OCI-LY3 (cell line): ENCODE measurements at regions not wholly inside any gene's neighbourhood (a gene's known extent, or its start where the extent isn't known, plus 50 kb on each side); places are given as distances from the start of the nearest gene placed in this dataset.

ENCODE experiments used
- CTCF ChIP-seq: fragments of 200-600, 300-600 bp; sonication (generic); IDR thresholded peaks from 2 replicates; pipeline ENCODE4 v1.5.1; 2014; ENCODE audit warnings: antibody characterized with exemption, low read length, low read depth
- EZH2phosphoT487 ChIP-seq: fragments of 200-600 bp; shearing (Covaris generic); IDR thresholded peaks from 2 replicates; pipeline ENCODE4 v1.6.1; 2018; ENCODE audit warnings: antibody characterized with exemption, mixed run types, low read depth

GRCh38 chr1:177799746-177800145, 170.1 kb downstream of the SEC16B start:
- TF ChIP-seq CTCF (no peak), EZH2phosphoT487 (no peak)
